ENCODE measurements at regions not wholly inside any gene's neighbourhood (a gene's known extent, or its start where the extent isn't known, plus 50 kb on each side); places are given as distances from the start of the nearest gene placed in this dataset.

DNA sequence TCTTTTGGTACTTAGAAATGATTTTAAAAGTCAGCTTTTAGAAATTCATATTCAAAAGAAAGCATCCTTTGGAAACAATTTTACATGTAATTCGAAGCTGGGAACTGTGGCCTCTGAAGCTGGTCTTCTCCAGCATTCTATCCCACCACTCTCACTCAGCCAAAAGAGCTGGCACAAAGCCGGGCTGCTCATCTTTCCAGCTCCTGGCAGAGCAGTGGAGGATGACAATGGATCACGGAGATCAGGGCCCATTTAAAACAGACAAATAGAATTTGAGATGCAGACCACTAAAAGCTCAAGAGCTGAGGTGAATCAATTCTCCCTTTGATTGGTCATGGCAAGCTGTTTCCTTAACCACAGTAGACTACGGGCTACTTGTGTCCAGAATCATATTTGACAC, 60.6 kb downstream of the OTOR start:
- no peak overlapping the region for H3K27ac ChIP-seq
- ChIA-PET CTCF (no interaction called here), POLR2A (ENCODE audit: low non-redundant PET) (no interaction called here)
- DNase-seq (ENCODE audit: low spot score), result no peak
- TF ChIP-seq CTCF (conservative IDR thresholded peaks at IDR 0.05; ENCODE audit: low read depth), result no peak

GRCh38 chr20:16810216-16810615, 62.1 kb downstream of the OTOR start:
- POLR2A ChIA-PET (ENCODE audit: low non-redundant PET), result no interaction called here
- no peak for TF ChIP-seq CTCF (conservative IDR thresholded peaks at IDR 0.05; ENCODE audit: low read depth)
- DNase-seq (ENCODE audit: low spot score), result no peak
- H3K27ac ChIP-seq, result no peak overlapping the region
- CTCF ChIA-PET, result interaction anchor here (1.1 kb wide), 1 partner anchor 621 kb away, joined by 3 read pairs; no protein-coding TSS in a partner anchor

DNA sequence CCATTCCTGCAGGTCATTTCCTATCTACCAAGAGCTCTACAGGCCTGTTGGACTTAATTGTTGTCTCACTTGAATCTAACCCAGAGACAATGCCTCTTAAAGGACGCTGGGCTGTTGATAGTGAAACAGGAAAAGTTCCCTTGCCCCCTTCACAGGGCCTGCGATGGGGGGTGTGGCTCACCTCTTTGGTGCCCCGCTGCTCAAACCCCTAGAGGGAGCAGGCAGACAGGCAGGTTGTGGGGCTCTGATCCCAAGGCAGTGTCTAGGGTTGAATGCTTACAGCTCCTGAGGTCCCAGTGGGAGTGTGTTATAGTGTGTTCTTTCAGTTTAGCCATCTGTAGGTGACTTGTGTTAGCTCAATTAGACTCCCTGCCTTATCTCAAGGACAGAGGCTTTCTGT, 68.0 kb downstream of the OTOR start:
- no peak overlapping the region for H3K27ac ChIP-seq
- ChIA-PET POLR2A (ENCODE audit: low non-redundant PET) (no interaction called here), CTCF (interaction anchor here (0.6 to 1.5 kb wide), 2 partner anchors 12 to 16 kb away, joined by 5 to 7 read pairs; no protein-coding TSS in a partner anchor)
- TF ChIP-seq CTCF (conservative IDR thresholded peaks at IDR 0.05; ENCODE audit: low read depth), result no peak
- no peak for DNase-seq (ENCODE audit: low spot score)

DNA sequence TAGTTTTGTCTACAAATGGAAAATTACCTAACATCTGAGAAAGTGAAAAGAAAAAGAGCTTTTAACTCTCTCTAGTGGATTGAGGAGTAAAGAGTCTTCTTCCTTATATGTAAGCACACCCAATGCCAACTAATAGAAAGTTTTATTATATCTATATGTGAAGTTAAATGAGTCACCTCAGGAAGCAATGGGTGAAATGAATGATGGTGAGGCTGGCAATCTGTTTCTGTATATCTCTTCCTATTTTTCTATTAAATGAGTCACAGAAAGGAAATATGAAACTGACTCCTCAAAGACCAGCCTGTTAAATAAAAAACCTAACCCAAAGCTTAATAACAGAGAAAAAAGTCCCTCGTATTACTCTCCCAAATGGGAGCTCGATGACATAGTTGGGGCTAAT, 71.3 kb downstream of the OTOR start:
- POLR2A ChIA-PET (ENCODE audit: low non-redundant PET), result no interaction called here
- no peak for DNase-seq (ENCODE audit: low spot score)
- CTCF ChIA-PET, result interaction anchor here (1.5 kb wide), 1 partner anchor 16 kb away, joined by 5 read pairs; no protein-coding TSS in a partner anchor
- H3K27ac ChIP-seq, result no peak overlapping the region
- TF ChIP-seq CTCF (conservative IDR thresholded peaks at IDR 0.05; ENCODE audit: low read depth), result no peak

GRCh38 chr20:16821211-16822089, 73.3 kb downstream of the OTOR start:
- ChIA-PET CTCF (interaction anchor here (0.6 to 1.2 kb wide), 8 partner anchors 17 to 1968 kb away, joined by 3 to 10 read pairs (median 4); no protein-coding TSS in a partner anchor), POLR2A (ENCODE audit: low non-redundant PET) (no interaction called here)
- peak; percentile 39 for DNase-seq (ENCODE audit: low spot score)
- no peak overlapping the region for H3K27ac ChIP-seq
- TF ChIP-seq CTCF (conservative IDR thresholded peaks at IDR 0.05; ENCODE audit: low read depth), result peak; percentile 96

GRCh38 chr20:16824664-16825063, 76.5 kb downstream of the OTOR start:
- H3K27ac ChIP-seq, result no peak overlapping the region
- TF ChIP-seq CTCF (conservative IDR thresholded peaks at IDR 0.05; ENCODE audit: low read depth), result no peak
- ChIA-PET CTCF (no interaction called here), POLR2A (ENCODE audit: low non-redundant PET) (no interaction called here)
- no peak for DNase-seq (ENCODE audit: low spot score)
